K562 (cell line): ENCODE measurements at regions not wholly inside any gene's neighbourhood (a gene's known extent, or its start where the extent isn't known, plus 50 kb on each side); places are given as distances from the start of the nearest gene placed in this dataset.

ENCODE experiments used
- ATAC-seq: fragments of 200-7000 bp; cut with Tn5 transposase; 3 replicates; pipeline ENCODE4 v1.9.1; 2020; ENCODE audit warnings: moderate library complexity
- BruUV-seq: library from RNA; stranded (reverse); fragments of 400-500 nt; replicated peaks from 2 replicates; lab custom pipeline; 2021; lab: Mats Ljungman, UMichigan
- CTCF ChIA-PET: fragments of 300-600 bp; formaldehyde crosslinking; extraction: SDS; loops from one replicate; lab custom pipeline; 2021; ENCODE audit warnings: low intra/inter-chr PET ratio; lab: Yijun Ruan, JAX
- POLR2A ChIA-PET: fragments of 300-600, 350-650 bp; sonication (Branson Sonifier 250); formaldehyde crosslinking; extraction: SDS; loops from one replicate; lab custom pipeline; 2021; ENCODE audit warnings: antibody characterized with exemption, inconsistent platforms; lab: Yijun Ruan, JAX
- DNase-seq, 4 experiments: peaks; one replicate each; pipeline versions ENCODE4 v3.0.0 to v3.0.0-alpha.2; 2011 to 2018; ENCODE audit warnings: low spot score in 3 of 4, mixed read lengths in 3 of 4; ENCODE audit errors: extremely low read depth in 1 of 4
- FAIRE-seq: peaks from 2 replicates; lab custom pipeline; 2011; peaks lifted over from hg19 to GRCh38; lab: Jason Lieb, UNC
- H2AFZ ChIP-seq: 2 replicates; pipeline ENCODE4 v1.6.0; 2011; ENCODE audit warnings: low read depth, low read length, control low read depth, inconsistent platforms
- H3K27ac ChIP-seq: fragments of 200-600 bp; 3 replicates; pipeline ENCODE4 v1.8.0; 2011; ENCODE audit warnings: low read depth, mild to moderate bottlenecking, control low read depth, inconsistent platforms, low read length, moderate library complexity, mixed read lengths; ENCODE audit errors: extremely low read depth
- H3K27me3 ChIP-seq, 2 experiments: fragments of 300-600 bp in 1 of 2; 2 replicates in 1 of 2; 3 replicates in 1 of 2; pipeline versions ENCODE4 v1.6.0 to v1.8.0; 2011; ENCODE audit warnings: inconsistent platforms in 2 of 2, low read length in 2 of 2, mild to moderate bottlenecking in 1 of 2, mixed read lengths in 1 of 2, moderate library complexity in 1 of 2; ENCODE audit not compliant: control insufficient read depth in 2 of 2, insufficient read depth in 2 of 2
- H3K36me3 ChIP-seq: fragments of 300-600 bp; 3 replicates; pipeline ENCODE4 v1.8.0; 2011; ENCODE audit warnings: mild to moderate bottlenecking, low read length, inconsistent platforms; ENCODE audit not compliant: control insufficient read depth, insufficient read depth
- H3K4me1 ChIP-seq, 2 experiments: fragments of 200-600 bp in 1 of 2; replicated peaks in 1 of 2; 2 replicates in 1 of 2; 3 replicates in 1 of 2; pipeline versions ENCODE4 v1.5.1 to v1.8.0; 2011; ENCODE audit warnings: inconsistent platforms in 2 of 2, low read length in 2 of 2, mild to moderate bottlenecking in 1 of 2, mixed read lengths in 1 of 2, moderate library complexity in 1 of 2; ENCODE audit not compliant: control insufficient read depth in 2 of 2, insufficient read depth in 2 of 2
- H3K4me2 ChIP-seq: 2 replicates; pipeline ENCODE4 v1.6.1; 2011; ENCODE audit warnings: low read length, control low read depth, inconsistent platforms, mixed read lengths; ENCODE audit not compliant: insufficient read depth
- H3K4me3 ChIP-seq: fragments of 200-600 bp; sonication (generic), shearing (Covaris generic); 2 replicates; pipeline ENCODE4 v1.5.1; 2016; ENCODE audit warnings: control low read depth, inconsistent platforms
- H3K79me2 ChIP-seq: fragments of 200-600 bp; 3 replicates; pipeline ENCODE4 v1.8.0; 2011; ENCODE audit warnings: low read length, inconsistent platforms; ENCODE audit not compliant: control insufficient read depth, insufficient read depth
- H3K9ac ChIP-seq, 2 experiments: 2 replicates each; pipeline versions ENCODE4 v1.6.0 to v1.6.1; 2011; ENCODE audit warnings: low read depth in 2 of 2, low read length in 2 of 2, control low read depth in 1 of 2, inconsistent platforms in 1 of 2, mild to moderate bottlenecking in 1 of 2, mixed read lengths in 1 of 2; ENCODE audit not compliant: insufficient read depth in 1 of 2
- H3K9me1 ChIP-seq: one replicate; pipeline ENCODE4 v1.6.0; 2011; ENCODE audit warnings: inconsistent platforms, mild to moderate bottlenecking, low read length, moderate library complexity; ENCODE audit not compliant: control insufficient read depth, insufficient read depth
- H3K9me3 ChIP-seq: replicated peaks from 2 replicates; pipeline ENCODE4 v1.5.1; 2011; ENCODE audit warnings: low read depth, low read length, inconsistent platforms; ENCODE audit not compliant: control insufficient read depth, insufficient read depth
- H4K20me1 ChIP-seq: replicated peaks from 2 replicates; pipeline ENCODE4 v1.6.1; 2011; ENCODE audit warnings: low read length, inconsistent platforms, mixed read lengths; ENCODE audit not compliant: control insufficient read depth, insufficient read depth
- BMI1 ChIP-seq: fragments of 150-350 bp; IDR thresholded peaks from 2 replicates; pipeline ENCODE4 v1.6.1; 2014; ENCODE audit warnings: low read length
- HDAC8 ChIP-seq: fragments of 450-650 bp; IDR thresholded peaks from 2 replicates; pipeline ENCODE4 v1.6.1; 2016; ENCODE audit warnings: mild to moderate bottlenecking, missing genetic modification characterization, moderate library complexity, missing compliant biosample characterization
- NR2F6 ChIP-seq: fragments of 450-650 bp; formaldehyde crosslinking; IDR thresholded peaks from 2 replicates; pipeline ENCODE4 v1.4.0; 2020; ENCODE audit warnings: mild to moderate bottlenecking
- PURB ChIP-seq: sonication (generic); formaldehyde crosslinking; IDR thresholded peaks from 2 replicates; pipeline ENCODE4 v1.9.0; 2021; ENCODE audit warnings: low read depth, mild to moderate bottlenecking, missing genetic modification reagents
- RBM17 ChIP-seq: fragments of 200-400 bp; formaldehyde crosslinking; IDR thresholded peaks from 2 replicates; pipeline ENCODE4 v1.6.1; 2017; ENCODE audit warnings: low read depth, mild to moderate bottlenecking, low read length, borderline replicate concordance
- SMARCA5 ChIP-seq: fragments of 450-650 bp; IDR thresholded peaks from 2 replicates; pipeline ENCODE4 v1.6.1; 2016
- TBL1XR1 ChIP-seq, 2 experiments: IDR thresholded peaks; 2 replicates each; pipeline ENCODE4 v1.6.1; 2012; ENCODE audit warnings: improper control_type of control experiment in 2 of 2, low read length in 2 of 2, mild to moderate bottlenecking in 1 of 2
- TFAM ChIP-seq: fragments of 250-450 bp; sonication (Bioruptor Pico); conservative IDR thresholded peaks from 2 replicates; pipeline ENCODE4 v1.5.0; 2021; ENCODE audit warnings: mild to moderate bottlenecking, moderate library complexity
- XRCC3 ChIP-seq: fragments of 450-650 bp; IDR thresholded peaks from 2 replicates; pipeline ENCODE4 v1.6.1; 2017; ENCODE audit warnings: mild to moderate bottlenecking, moderate library complexity
- ZNF224 ChIP-seq: sonication (generic); formaldehyde crosslinking; IDR thresholded peaks from 2 replicates; pipeline ENCODE4 v1.8.0; 2022; ENCODE audit warnings: mild to moderate bottlenecking, missing genetic modification reagents
- ZNF717 ChIP-seq: fragments of 250-450 bp; sonication (Bioruptor Pico); IDR thresholded peaks from 2 replicates; pipeline ENCODE4 v1.5.0; 2021
- WGBS: fragments of 100-300 bp; shearing (Covaris generic); methylation state at CpG from one replicate; pipeline ENCODE4 v1.1.6; 2016; ENCODE audit warnings: low coverage, mixed read lengths; ENCODE audit not compliant: insufficient coverage; ENCODE audit errors: missing lambda C conversion rate; 5-methylcytosine and 5-hydroxymethylcytosine counted together
- in situ Hi-C: fragments of 300-500 bp; cut with MboI; formaldehyde crosslinking; loops from 4 replicates; pipeline ENCODE4 v1.15.0; 2018; ENCODE audit warnings: inconsistent platforms, mixed read lengths
- intact Hi-C: fragments of 100-400 bp; cut with micrococcal nuclease; formaldehyde crosslinking; loops from 2 replicates; pipeline ENCODE4 v1.14.2; 2022
- TF ChIP-seq, protein P1 (sequence below): sonication (generic); formaldehyde crosslinking; IDR thresholded peaks from 2 replicates; pipeline ENCODE4 v1.8.0; 2022; ENCODE audit warnings: mild to moderate bottlenecking, missing genetic modification reagents
- TF ChIP-seq, protein P2 (sequence below): sonication (generic); formaldehyde crosslinking; IDR thresholded peaks from 2 replicates; pipeline ENCODE4 v1.8.1; 2023; ENCODE audit warnings: missing genetic modification reagents, mild to moderate bottlenecking, borderline replicate concordance
- TF ChIP-seq, protein P3 (sequence below): fragments of 250-450 bp; sonication (Bioruptor Pico); IDR thresholded peaks from 2 replicates; pipeline ENCODE4 v1.4.0; 2020; ENCODE audit warnings: borderline replicate concordance

DNA sequence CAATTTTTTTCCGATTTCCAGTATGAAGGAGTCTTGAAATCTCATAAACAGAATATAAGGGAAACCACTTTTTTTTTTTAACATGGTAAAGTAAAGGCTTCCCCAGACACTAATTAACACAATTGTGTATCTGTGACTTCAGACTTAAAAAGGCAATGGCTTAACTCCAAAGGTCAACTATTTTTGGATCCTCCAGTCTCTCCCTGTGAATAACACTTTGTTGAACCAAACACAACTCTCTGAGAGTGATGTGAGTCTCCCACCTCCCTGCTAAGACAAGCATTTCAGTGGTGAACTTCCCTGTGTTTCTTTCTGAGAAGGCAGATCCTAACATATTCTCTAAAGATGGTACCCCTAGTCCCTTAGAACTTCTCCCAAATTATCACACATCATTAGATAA lies 219.6 kb upstream of the RBBP8 start:
- ATAC-seq (no peak), FAIRE-seq (no peak), DNase-seq (no peak)
- WGBS: 5% methylated on average over 1 of the region's 1 CpG
- Histone ChIP-seq H3K9ac (no peak overlapping the region), H3K79me2 (no peaks in the 10 kb centered on the region), H3K4me1 (no peaks in the 10 kb centered on the region), H3K27ac (no peak overlapping the region), H2AFZ (no peak overlapping the region), H3K27me3 (peaks cover 4 to 5% of the 10 kb centered on the region in 2 experiments; a peak in 4 of 5 replicates), H3K9me1 (no peaks in the 10 kb centered on the region), H3K4me3 (no peak overlapping the region), H3K4me2 (no peak overlapping the region), H3K36me3 (no peaks in the 10 kb centered on the region), H3K9me3 (no peaks in the 10 kb centered on the region), H4K20me1 (no peaks in the 10 kb centered on the region)
- POLR2A ChIA-PET: no interaction called here
- intact Hi-C loops (no loop called here), in situ Hi-C loops (no loop called here)
- BruUV-seq: no TSS peak
- CTCF ChIA-PET: no interaction called here
- TF ChIP-seq TBL1XR1 (IDR thresholded peaks at IDR 0.05; ENCODE audit: low read length in 2 of 2) (no peak), ZNF224 (CRISPR knock-in tag) (no peak), RBM17 (no peak), SMARCA5 (no peak), BMI1 (no peak), PURB (CRISPR knock-in tag) (no peak), TFAM (no peak), HDAC8 (tag) (no peak), XRCC3 (no peak), ZNF717 (no peak), NR2F6 (no peak)
- TF ChIP-seq, protein P1, sequence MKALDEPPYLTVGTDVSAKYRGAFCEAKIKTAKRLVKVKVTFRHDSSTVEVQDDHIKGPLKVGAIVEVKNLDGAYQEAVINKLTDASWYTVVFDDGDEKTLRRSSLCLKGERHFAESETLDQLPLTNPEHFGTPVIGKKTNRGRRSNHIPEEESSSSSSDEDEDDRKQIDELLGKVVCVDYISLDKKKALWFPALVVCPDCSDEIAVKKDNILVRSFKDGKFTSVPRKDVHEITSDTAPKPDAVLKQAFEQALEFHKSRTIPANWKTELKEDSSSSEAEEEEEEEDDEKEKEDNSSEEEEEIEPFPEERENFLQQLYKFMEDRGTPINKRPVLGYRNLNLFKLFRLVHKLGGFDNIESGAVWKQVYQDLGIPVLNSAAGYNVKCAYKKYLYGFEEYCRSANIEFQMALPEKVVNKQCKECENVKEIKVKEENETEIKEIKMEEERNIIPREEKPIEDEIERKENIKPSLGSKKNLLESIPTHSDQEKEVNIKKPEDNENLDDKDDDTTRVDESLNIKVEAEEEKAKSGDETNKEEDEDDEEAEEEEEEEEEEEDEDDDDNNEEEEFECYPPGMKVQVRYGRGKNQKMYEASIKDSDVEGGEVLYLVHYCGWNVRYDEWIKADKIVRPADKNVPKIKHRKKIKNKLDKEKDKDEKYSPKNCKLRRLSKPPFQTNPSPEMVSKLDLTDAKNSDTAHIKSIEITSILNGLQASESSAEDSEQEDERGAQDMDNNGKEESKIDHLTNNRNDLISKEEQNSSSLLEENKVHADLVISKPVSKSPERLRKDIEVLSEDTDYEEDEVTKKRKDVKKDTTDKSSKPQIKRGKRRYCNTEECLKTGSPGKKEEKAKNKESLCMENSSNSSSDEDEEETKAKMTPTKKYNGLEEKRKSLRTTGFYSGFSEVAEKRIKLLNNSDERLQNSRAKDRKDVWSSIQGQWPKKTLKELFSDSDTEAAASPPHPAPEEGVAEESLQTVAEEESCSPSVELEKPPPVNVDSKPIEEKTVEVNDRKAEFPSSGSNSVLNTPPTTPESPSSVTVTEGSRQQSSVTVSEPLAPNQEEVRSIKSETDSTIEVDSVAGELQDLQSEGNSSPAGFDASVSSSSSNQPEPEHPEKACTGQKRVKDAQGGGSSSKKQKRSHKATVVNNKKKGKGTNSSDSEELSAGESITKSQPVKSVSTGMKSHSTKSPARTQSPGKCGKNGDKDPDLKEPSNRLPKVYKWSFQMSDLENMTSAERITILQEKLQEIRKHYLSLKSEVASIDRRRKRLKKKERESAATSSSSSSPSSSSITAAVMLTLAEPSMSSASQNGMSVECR (CRISPR knock-in tag): no peak
- TF ChIP-seq, protein P2, sequence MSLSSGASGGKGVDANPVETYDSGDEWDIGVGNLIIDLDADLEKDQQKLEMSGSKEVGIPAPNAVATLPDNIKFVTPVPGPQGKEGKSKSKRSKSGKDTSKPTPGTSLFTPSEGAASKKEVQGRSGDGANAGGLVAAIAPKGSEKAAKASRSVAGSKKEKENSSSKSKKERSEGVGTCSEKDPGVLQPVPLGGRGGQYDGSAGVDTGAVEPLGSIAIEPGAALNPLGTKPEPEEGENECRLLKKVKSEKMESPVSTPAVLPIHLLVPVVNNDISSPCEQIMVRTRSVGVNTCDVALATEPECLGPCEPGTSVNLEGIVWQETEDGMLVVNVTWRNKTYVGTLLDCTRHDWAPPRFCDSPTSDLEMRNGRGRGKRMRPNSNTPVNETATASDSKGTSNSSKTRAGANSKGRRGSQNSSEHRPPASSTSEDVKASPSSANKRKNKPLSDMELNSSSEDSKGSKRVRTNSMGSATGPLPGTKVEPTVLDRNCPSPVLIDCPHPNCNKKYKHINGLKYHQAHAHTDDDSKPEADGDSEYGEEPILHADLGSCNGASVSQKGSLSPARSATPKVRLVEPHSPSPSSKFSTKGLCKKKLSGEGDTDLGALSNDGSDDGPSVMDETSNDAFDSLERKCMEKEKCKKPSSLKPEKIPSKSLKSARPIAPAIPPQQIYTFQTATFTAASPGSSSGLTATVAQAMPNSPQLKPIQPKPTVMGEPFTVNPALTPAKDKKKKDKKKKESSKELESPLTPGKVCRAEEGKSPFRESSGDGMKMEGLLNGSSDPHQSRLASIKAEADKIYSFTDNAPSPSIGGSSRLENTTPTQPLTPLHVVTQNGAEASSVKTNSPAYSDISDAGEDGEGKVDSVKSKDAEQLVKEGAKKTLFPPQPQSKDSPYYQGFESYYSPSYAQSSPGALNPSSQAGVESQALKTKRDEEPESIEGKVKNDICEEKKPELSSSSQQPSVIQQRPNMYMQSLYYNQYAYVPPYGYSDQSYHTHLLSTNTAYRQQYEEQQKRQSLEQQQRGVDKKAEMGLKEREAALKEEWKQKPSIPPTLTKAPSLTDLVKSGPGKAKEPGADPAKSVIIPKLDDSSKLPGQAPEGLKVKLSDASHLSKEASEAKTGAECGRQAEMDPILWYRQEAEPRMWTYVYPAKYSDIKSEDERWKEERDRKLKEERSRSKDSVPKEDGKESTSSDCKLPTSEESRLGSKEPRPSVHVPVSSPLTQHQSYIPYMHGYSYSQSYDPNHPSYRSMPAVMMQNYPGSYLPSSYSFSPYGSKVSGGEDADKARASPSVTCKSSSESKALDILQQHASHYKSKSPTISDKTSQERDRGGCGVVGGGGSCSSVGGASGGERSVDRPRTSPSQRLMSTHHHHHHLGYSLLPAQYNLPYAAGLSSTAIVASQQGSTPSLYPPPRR: no peak
- TF ChIP-seq, protein P3, sequence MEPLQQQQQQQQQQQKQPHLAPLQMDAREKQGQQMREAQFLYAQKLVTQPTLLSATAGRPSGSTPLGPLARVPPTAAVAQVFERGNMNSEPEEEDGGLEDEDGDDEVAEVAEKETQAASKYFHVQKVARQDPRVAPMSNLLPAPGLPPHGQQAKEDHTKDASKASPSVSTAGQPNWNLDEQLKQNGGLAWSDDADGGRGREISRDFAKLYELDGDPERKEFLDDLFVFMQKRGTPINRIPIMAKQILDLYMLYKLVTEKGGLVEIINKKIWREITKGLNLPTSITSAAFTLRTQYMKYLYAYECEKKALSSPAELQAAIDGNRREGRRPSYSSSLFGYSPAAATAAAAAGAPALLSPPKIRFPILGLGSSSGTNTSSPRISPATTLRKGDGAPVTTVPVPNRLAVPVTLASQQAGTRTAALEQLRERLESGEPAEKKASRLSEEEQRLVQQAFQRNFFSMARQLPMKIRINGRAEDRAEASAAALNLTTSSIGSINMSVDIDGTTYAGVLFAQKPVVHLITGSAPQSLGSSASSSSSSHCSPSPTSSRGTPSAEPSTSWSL (CRISPR knock-in tag): no peak
